Spleen (tissue), 11 donors: ENCODE measurements at regions not wholly inside any gene's neighbourhood (a gene's known extent, or its start where the extent isn't known, plus 50 kb on each side); places are given as distances from the start of the nearest gene placed in this dataset.

Experiments used
- DNase-seq: peaks from one replicate; pipeline ENCODE4 v3.0.0-alpha.2; 2020
- H3K27ac ChIP-seq, 8 donors: fragments of 200-600 bp; sonication (generic) in 7 of 8; 1 replicate in 4 of 8; 2 replicates in 4 of 8; pipeline versions ENCODE4 v1.5.0 to v1.8.0; 2016 to 2021; ENCODE audit warnings: inconsistent platforms in 4 of 8, mild to moderate bottlenecking in 4 of 8, moderate library complexity in 1 of 8
- H3K27me3 ChIP-seq, 7 donors: fragments of 200-600 bp; sonication (generic) in 6 of 7; replicated peaks in 1 of 7; 1 replicate in 4 of 7; 2 replicates in 3 of 7; pipeline versions ENCODE4 v1.5.0 to v1.8.0; 2016 to 2021; ENCODE audit warnings: inconsistent platforms in 3 of 7, mild to moderate bottlenecking in 1 of 7
- H3K36me3 ChIP-seq, 6 donors: fragments of 200-600 bp; sonication (generic) in 5 of 6; 1 replicate in 4 of 6; 2 replicates in 2 of 6; pipeline versions ENCODE4 v1.5.0 to v1.8.0; 2016 to 2021; ENCODE audit warnings: inconsistent platforms in 2 of 6
- H3K4me1 ChIP-seq, 6 donors: fragments of 200-600 bp; sonication (generic) in 5 of 6; 1 replicate in 3 of 6; 2 replicates in 3 of 6; pipeline versions ENCODE4 v1.5.0 to v1.8.0; 2016 to 2021; ENCODE audit warnings: inconsistent platforms in 3 of 6
- H3K4me3 ChIP-seq, 8 donors: fragments of 200-600 bp; sonication (generic) in 7 of 8; 1 replicate in 4 of 8; 2 replicates in 4 of 8; pipeline versions ENCODE4 v1.5.0 to v1.8.0; 2016 to 2021; ENCODE audit warnings: inconsistent platforms in 4 of 8, mild to moderate bottlenecking in 4 of 8, moderate library complexity in 2 of 8
- H3K9me3 ChIP-seq, 8 donors: fragments of 200-600 bp; sonication (generic) in 7 of 8; 1 replicate in 4 of 8; 2 replicates in 4 of 8; pipeline versions ENCODE4 v1.5.0 to v1.8.0; 2016 to 2021; ENCODE audit warnings: inconsistent platforms in 4 of 8
- CTCF ChIP-seq, 11 experiments: fragments of 200-600 bp in 7 of 11; fragments of 450-650 bp in 4 of 11; sonication (generic) in 4 of 11; IDR thresholded peaks in 8 of 11; conservative IDR thresholded peaks in 3 of 11; 1 replicate in 7 of 11; 2 replicates in 4 of 11; pipeline versions ENCODE4 v1.4.0 to v1.8.0; 2016 to 2021; ENCODE audit warnings: antibody characterized with exemption in 11 of 11, inconsistent platforms in 4 of 11, mild to moderate bottlenecking in 1 of 11
- POLR2A ChIP-seq, 3 donors: fragments of 450-650 bp; IDR thresholded peaks; one replicate each; pipeline ENCODE4 v1.5.1; 2017; ENCODE audit warnings: antibody characterized with exemption in 3 of 3, mild to moderate bottlenecking in 1 of 3
- POLR2AphosphoS5 ChIP-seq, 3 donors: sonication (generic); formaldehyde crosslinking; IDR thresholded peaks; one replicate each; pipeline ENCODE4 v1.5.1; 2017; ENCODE audit warnings: antibody characterized with exemption in 3 of 3
- WGBS, 5 donors: extraction: QIAGEN DNeasy Blood & Tissue Kit in 3 of 5; methylation state at CpG; one replicate each; pipeline versions ENCODE4 v1.1.5 to v1.1.7; 2013 to 2018; 5-methylcytosine and 5-hydroxymethylcytosine counted together
- intact Hi-C: fragments of 100-400 bp; cut with DNase I; formaldehyde crosslinking; loops from one replicate; pipeline ENCODE4 v1.15.0; 2023; ENCODE audit warnings: low total_unique reads
- donor health status: healthy with polysubstance abuse.
- donor health status: DM: no; HTN: no; CAD: no; lungs with moderate emphysema.
- donor health status: DM: no; HTN: no; CAD: no.
- donor health status: Bipolar disorder and iron deficiency.
- donor health status: healthy.
- donor health status: DM: no; HTN: no; CAD: no.
- donor health status: DM: yes; HTN: yes; CAD: no.

GRCh38 chr7:46000513-46000912 is 79.4 kb upstream of the IGFBP3 start:
- Histone ChIP-seq H3K4me1 (no peaks in the 10 kb centered on the region), H3K27me3 (no peaks in the 10 kb centered on the region), H3K36me3 (no peaks in the 10 kb centered on the region), H3K9me3 (peaks cover 0 to 40% (median 30%) of the 10 kb centered on the region in 8 donors), H3K27ac (no peak overlapping the region), H3K4me3 (no peak overlapping the region)
- TF ChIP-seq POLR2AphosphoS5 (IDR thresholded peaks at IDR 0.05): no peak
- no peak for TF ChIP-seq POLR2A (IDR thresholded peaks at IDR 0.05)
- TF ChIP-seq CTCF (IDR thresholded peaks at IDR 0.05 in 8 of 11, conservative IDR thresholded peaks at IDR 0.05 in 3 of 11): no peak
- no peak for DNase-seq
- 92 to 96% (median 93%) methylated on average over 7 of the region's 7 CpGs for WGBS, 5 donors
- intact Hi-C loops: no loop called here

DNA sequence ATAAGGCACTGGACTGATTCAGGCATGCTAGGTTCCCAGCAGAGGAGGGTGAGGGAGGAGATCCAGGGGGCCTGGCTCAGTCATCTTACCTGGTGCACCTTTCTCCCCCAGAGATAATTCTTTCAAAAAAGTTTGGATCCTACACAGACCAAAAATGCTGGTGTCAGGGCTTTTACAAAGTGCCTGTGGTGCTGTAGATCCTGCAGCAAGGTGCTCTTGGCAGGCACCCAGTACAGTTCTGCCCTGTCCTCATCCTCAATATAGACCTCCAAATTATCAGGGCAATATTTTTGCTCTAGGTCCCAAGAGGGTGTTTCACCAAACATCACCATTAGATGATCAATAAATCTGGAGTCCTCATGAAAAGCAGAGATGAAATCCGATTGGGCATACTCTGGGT is 78.5 kb upstream of the IGFBP3 start:
- peaks cover 0 to 50% (median 39%) of the 10 kb centered on the region in 8 donors for H3K9me3 ChIP-seq
- intact Hi-C loops: no loop called here
- TF ChIP-seq POLR2A (IDR thresholded peaks at IDR 0.05) (no peak), POLR2AphosphoS5 (IDR thresholded peaks at IDR 0.05) (no peak), CTCF (IDR thresholded peaks at IDR 0.05 in 8 of 11, conservative IDR thresholded peaks at IDR 0.05 in 3 of 11) (no peak)
- H3K27ac ChIP-seq: no peak overlapping the region
- DNase-seq: no peak
- WGBS, 5 donors: 50 to 96% (median 57%) methylated on average over 1 of the region's 1 CpG
- H3K4me1 ChIP-seq: no peaks in the 10 kb centered on the region
- H3K4me3 ChIP-seq: no peak overlapping the region
- H3K36me3 ChIP-seq: no peaks in the 10 kb centered on the region
- no peaks in the 10 kb centered on the region for H3K27me3 ChIP-seq

GRCh38 chr7:45998506-45998905 is 77.4 kb upstream of the IGFBP3 start:
- H3K4me1 ChIP-seq: no peaks in the 10 kb centered on the region
- no peaks in the 10 kb centered on the region for H3K27me3 ChIP-seq
- 90 to 95% (median 93%) methylated on average over 1 of the region's 1 CpG for WGBS, 5 donors
- DNase-seq: no peak
- H3K9me3 ChIP-seq: peaks cover 0 to 56% (median 41%) of the 10 kb centered on the region in 8 donors
- no peaks in the 10 kb centered on the region for H3K36me3 ChIP-seq
- intact Hi-C loops: no loop called here
- no peak overlapping the region for H3K4me3 ChIP-seq
- TF ChIP-seq CTCF (IDR thresholded peaks at IDR 0.05 in 8 of 11, conservative IDR thresholded peaks at IDR 0.05 in 3 of 11) (no peak), POLR2A (IDR thresholded peaks at IDR 0.05) (no peak), POLR2AphosphoS5 (IDR thresholded peaks at IDR 0.05) (no peak)
- no peak overlapping the region for H3K27ac ChIP-seq

DNA sequence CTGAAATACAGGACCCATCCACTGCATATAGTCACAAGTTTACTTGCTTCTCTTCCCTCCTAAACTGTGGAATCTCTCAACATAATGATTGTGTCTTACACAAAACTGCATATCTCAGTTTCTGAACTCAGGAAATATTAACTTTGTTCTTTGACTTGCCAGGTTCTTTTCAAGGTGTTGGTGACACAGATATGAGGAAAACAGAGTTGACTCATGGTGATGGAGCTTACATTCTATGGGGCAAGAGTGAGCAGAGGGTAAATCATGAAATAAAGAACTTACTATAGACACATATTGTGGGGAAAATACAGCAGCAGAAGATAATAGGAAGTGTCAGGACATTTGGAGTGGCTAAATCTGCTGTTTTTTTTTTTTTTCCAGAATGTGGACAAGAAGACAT is 72.5 kb upstream of the IGFBP3 start:
- TF ChIP-seq POLR2AphosphoS5 (IDR thresholded peaks at IDR 0.05) (no peak), CTCF (IDR thresholded peaks at IDR 0.05 in 8 of 11, conservative IDR thresholded peaks at IDR 0.05 in 3 of 11) (no peak), POLR2A (IDR thresholded peaks at IDR 0.05) (no peak)
- H3K9me3 ChIP-seq: peaks cover 0 to 43% (median 35%) of the 10 kb centered on the region in 8 donors
- peaks cover 0 to 6% (median 2%) of the 10 kb centered on the region in 6 donors for H3K4me1 ChIP-seq
- H3K36me3 ChIP-seq: no peaks in the 10 kb centered on the region
- H3K4me3 ChIP-seq: no peak overlapping the region
- no peaks in the 10 kb centered on the region for H3K27me3 ChIP-seq
- DNase-seq: no peak
- intact Hi-C loops: no loop called here
- H3K27ac ChIP-seq: no peak overlapping the region
